VCaP (cell line): ENCODE measurements at regions not wholly inside any gene's neighbourhood (a gene's known extent, or its start where the extent isn't known, plus 50 kb on each side); places are given as distances from the start of the nearest gene placed in this dataset.

Experiments
- H3K27ac ChIP-seq: fragments of 450-650 bp; 2 replicates; pipeline ENCODE4 v1.5.1; 2017
- CTCF ChIP-seq: fragments of 450-650 bp; conservative IDR thresholded peaks from 2 replicates; pipeline ENCODE4 v1.5.1; 2017; ENCODE audit warnings: mild to moderate bottlenecking, moderate library complexity

- H3K27ac ChIP-seq = no peak overlapping the region
- no peak for TF ChIP-seq CTCF
Observed at GRCh38 chr5:128791312-128791711, 174.0 kb upstream of the SLC27A6 start.

GRCh38 chr5:128796506-128796905, 168.8 kb upstream of the SLC27A6 start:
- TF ChIP-seq CTCF = no peak
- H3K27ac ChIP-seq = no peak overlapping the region

- H3K27ac ChIP-seq = no peak overlapping the region
- TF ChIP-seq CTCF = no peak
Observed at GRCh38 chr5:128798871-128799270, 166.4 kb upstream of the SLC27A6 start.

DNA sequence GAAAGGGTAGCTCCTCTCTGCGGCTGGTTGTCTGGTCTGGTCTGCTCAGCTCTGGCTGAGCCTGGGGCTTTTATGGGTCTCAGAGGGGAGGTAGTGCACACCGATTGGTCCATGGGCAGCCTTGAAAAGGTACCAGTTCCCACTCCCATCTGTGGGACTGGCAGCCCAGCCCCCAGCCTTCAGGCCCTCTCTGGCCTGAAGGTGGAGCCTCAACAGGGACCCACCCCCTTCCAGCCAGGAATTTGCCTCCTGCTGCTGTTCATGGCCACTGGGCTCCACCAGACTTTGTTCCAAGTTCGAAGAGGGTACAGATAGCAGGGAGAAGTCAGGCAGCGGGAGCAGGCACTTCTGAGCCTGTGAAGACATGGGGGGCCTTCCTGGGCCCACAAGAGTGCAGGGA, 165.3 kb upstream of the SLC27A6 start:
- TF ChIP-seq CTCF = no peak
- H3K27ac ChIP-seq = no peak overlapping the region

DNA sequence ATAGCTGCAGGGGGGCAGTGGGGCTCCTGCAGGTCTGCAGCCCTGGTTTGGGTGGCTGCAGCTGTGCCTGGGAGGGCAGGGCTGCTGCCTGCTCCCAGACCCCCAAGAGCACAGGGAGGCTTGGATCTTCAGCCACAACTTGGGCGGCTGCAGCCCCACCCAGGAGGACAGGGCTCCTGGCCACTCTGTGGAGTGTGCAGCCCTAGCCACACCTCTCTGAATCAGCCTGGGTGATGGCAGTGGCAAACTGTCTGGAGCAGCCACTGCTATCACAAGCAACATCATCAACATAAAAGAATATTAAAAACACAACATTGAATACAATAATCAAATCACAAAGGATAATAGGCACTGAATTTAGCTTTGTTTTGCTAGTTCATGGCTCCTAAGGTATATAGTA, 164.9 kb upstream of the SLC27A6 start:
- no peak for TF ChIP-seq CTCF
- no peak overlapping the region for H3K27ac ChIP-seq

DNA sequence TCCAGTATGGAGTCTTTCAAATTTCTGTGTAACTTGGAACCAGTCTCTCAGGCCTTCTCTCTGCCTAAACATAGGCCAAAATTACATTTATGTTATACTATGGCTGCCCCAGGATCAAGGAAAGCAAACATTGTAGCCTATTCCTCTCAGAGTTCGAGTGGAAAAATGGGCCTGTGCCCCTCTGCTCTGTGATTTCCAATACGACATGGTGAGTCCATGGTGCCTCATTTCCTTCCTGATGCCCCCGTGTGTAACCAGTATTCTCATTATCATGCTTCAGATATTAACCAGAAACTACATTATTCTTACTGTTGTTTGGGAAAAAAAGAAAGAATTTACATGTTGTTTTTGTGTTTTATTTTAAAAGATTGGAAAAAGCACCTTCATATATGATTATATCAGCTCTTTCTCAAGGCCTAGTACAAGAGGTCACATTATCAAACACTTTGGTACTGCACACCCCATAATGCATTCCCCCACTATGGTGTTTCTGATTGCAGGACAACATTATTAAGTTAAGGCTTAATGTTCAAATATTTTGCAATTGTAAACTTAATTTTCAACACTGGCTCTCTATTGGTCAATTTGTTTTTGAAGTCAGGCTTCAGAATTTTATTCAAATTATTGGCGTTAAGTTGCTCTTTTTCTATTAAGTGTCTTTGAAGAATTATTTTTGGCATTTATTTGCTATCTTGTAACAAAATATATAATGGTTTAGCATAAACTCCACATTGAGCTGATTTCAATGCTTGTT, 151.8 kb upstream of the SLC27A6 start:
- TF ChIP-seq CTCF = no peak
- no peak overlapping the region for H3K27ac ChIP-seq

- no peak overlapping the region for H3K27ac ChIP-seq
- no peak for TF ChIP-seq CTCF
Observed at GRCh38 chr5:128815201-128815600, 150.1 kb upstream of the SLC27A6 start.
